ENCODE measurements at regions not wholly inside any gene's neighbourhood (a gene's known extent, or its start where the extent isn't known, plus 50 kb on each side); places are given as distances from the start of the nearest gene placed in this dataset.

- no peak for DNase-seq
Observed at GRCh38 chr7:17183630-17184328, 114.7 kb upstream of the AHR start.

- no peak for DNase-seq
Observed at GRCh38 chr7:17184805-17185689, 113.4 kb upstream of the AHR start.

GRCh38 chr7:17185690-17186070 lies 112.8 kb upstream of the AHR start:
- DNase-seq = no peak

GRCh38 chr7:17186745-17187530 lies 111.5 kb upstream of the AHR start:
- no peak for DNase-seq

GRCh38 chr7:17194656-17195055 lies 103.8 kb upstream of the AHR start:
- no peak for DNase-seq

GRCh38 chr7:17195576-17195975 lies 102.9 kb upstream of the AHR start:
- DNase-seq = no peak

GRCh38 chr7:17205910-17206309 lies 92.5 kb upstream of the AHR start:
- DNase-seq = no peak

GRCh38 chr7:17206349-17206905 lies 92.0 kb upstream of the AHR start:
- DNase-seq = no peak

- DNase-seq = no peak
Observed at GRCh38 chr7:17207220-17207619, 91.2 kb upstream of the AHR start.

GRCh38 chr7:17209101-17209500 lies 89.4 kb upstream of the AHR start:
- DNase-seq = no peak

- DNase-seq = no peak
Observed at GRCh38 chr7:17211307-17211836, 87.1 kb upstream of the AHR start.

- no peak for DNase-seq
Observed at GRCh38 chr7:17212188-17212587, 86.3 kb upstream of the AHR start.

GRCh38 chr7:17227766-17228490 lies 70.5 kb upstream of the AHR start:
- no peak for DNase-seq

GRCh38 chr7:17229228-17229627 lies 69.2 kb upstream of the AHR start:
- DNase-seq = no peak

GRCh38 chr7:17230099-17230807 lies 68.2 kb upstream of the AHR start:
- no peak for DNase-seq

GRCh38 chr7:17233603-17234002 lies 64.8 kb upstream of the AHR start:
- DNase-seq = no peak

- no peak for DNase-seq
Observed at GRCh38 chr7:17234030-17234397, 64.4 kb upstream of the AHR start.

- no peak for DNase-seq
Observed at GRCh38 chr7:17234398-17235031, 63.9 kb upstream of the AHR start.

- no peak for DNase-seq
Observed at GRCh38 chr7:17236171-17236570, 62.3 kb upstream of the AHR start.

GRCh38 chr7:17236603-17237002 lies 61.8 kb upstream of the AHR start:
- DNase-seq = no peak

GRCh38 chr7:17239046-17239445 lies 59.4 kb upstream of the AHR start:
- DNase-seq = no peak

All from islet precursor cell (in vitro differentiated cells).